Right hindlimb (tissue), 1 donor: ENCODE measurements at regions not wholly inside any gene's neighbourhood (a gene's known extent, or its start where the extent isn't known, plus 50 kb on each side); places are given as distances from the start of the nearest gene placed in this dataset.
A peak's percentile ranks its signal among the peaks of the same experiment; 100 is the strongest.
"Not testable (repeated sequence)": the region's sequence is repeated elsewhere in the genome, so short reads cannot be mapped to it uniquely, and the experiment has no call there.

Experiments
- DNase-seq: peaks from one replicate; pipeline ENCODE4 v3.0.0-alpha.2; 2018

DNA sequence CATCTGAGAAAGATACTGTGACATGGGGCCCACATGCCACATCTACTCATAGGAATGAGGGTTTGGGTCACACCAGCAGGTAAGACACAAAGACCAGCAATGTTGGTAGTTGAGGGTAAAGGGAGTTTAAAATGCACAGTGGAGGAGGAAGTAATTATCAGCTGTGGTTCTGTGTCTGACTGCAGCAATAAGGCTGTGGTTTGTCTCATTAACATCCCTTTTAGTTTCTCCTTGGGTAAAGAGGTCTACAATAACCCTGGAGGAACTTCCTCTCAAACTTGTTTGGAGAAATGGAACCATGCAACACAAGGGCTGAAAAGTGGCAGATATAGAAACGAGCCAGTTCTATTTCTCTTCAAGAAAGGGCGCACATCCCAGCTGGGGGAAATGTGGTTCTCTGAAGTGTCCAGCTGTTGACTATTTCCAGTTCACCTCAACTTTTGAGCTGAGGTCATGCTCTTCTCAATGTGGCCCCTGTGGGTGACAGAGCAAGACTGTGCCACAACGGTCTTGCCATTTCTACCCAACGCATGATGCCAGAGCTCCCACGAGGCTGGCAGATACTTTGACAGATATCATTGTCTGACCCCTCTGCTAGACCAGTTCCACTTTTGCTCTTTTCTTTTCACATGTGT lies 234.3 kb downstream of the SQOR start:
- DNase-seq = no peak

DNA sequence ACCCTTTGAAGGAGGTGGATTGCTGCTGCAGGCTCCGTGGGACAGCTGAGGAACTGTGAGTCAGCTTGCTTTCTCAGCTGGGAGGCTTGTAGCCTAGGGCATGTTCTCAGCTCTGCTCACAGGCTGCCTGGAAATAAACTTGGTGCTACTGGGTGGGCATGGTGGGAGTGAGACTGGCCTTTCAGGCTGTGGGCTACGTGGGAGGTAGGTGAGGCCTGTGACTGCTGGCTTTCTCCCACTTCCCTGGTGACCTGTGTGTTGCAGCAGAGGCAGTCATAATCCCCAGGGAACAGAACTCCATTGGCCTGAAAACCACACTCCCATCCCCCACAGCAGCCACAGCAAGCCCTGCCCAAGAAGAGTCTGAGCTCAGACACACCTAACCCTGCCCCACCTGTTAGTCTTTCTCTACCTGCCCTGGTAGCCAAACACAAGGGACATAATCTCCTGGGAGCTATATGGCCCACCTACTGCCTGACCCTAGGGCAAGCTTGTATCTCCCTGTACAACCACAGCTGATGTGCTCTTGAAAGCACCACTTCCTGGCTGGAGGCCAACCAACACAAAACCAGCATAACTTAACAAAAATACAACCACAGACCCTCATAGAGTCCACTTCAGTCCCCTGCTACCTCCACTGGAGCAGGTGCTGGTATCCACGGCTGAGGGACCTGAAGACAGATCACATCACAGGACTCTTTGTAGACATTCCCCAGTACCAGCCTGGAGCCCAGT lies 236.5 kb downstream of the SQOR start:
- DNase-seq = no peak

DNA sequence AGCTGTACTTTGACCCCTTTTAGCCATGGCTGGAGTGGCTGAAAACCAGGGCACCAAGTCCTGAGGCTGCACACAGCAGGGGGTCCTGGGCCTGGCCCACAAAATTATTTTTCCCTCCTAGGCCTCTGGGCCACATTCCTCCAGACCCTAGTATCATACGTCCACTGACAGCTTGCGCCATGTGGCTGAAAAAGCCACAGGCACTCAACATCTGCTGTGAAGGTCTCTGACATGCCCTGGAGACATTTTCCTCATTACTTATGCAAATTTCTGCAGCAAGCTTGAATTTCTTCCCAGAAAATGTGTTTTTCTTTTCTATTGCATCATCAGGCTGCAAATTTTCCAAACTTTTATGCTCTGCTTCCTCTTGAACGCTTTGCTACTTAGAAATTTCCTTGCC lies 239.0 kb downstream of the SQOR start:
- no peak for DNase-seq

DNA sequence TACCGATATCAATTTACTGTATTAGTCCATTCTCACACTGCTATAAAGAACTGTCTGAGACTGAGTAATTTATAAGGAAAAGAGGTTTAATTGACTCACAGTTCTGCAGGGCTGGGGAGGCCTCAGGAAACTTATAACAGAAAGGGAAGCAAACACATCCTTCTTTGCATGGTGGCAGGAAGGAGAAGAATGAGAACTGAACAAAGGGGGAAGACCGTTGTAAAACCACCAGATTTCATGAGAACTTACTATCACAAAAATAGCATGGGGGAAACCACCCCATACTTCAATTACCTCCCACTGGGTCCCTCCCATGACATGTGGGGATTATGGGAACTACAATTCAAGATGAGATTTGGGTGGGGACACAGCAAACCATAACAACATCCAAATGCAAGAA lies 239.7 kb downstream of the SQOR start:
- DNase-seq = not testable (repeated sequence)

DNA sequence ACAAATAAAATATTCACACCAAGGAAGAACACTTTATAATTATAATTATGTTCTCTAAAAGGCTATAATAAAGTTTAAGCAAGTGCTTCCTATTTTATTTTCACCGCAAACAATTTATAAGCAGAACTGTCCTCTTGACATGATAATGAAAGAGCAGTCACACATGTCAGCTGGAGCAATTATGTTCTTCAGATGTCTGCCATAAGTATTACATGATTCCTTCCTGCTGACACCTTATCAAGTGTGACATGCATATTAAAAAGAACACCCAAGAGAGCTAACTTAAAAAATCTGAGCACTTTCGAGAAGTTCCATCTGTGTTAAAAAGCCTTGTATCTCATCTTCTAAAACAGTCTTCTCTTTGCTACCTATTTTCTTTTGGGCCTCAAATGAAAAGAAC lies 249.5 kb downstream of the SQOR start:
- no peak for DNase-seq

DNA sequence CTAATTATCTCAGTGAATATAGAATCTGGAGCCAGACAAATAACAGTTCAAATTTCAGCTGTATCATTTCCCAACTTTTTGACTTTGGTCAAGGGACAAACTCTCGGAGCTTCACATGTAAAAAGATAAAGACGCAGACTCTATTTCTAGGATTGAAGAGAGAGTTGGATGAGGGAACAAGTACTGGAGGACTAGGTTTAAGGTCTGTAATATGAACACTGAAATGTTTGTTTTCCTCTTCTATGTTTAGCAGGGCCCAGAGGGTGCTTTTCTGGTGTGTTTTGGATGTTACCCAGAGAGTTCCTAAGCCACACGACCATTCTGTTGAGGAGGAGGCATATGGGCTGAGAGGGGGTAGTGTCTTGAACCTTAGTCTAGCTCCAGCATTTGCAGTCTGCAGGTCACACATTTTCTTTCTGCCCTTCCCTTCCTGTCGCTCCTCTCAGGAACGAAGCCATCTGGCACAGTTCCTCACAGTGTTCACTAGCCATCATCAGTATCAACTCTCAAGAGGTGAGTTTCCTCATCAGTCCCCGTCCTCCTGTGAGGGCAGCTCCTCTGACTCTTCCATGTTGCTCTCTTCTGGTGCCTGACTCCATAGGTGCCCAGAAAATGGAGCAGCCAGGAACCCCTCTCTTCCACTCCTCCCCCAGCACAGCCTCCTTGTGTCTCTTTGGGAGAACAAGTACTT lies 250.1 kb downstream of the SQOR start:
- no peak for DNase-seq

DNA sequence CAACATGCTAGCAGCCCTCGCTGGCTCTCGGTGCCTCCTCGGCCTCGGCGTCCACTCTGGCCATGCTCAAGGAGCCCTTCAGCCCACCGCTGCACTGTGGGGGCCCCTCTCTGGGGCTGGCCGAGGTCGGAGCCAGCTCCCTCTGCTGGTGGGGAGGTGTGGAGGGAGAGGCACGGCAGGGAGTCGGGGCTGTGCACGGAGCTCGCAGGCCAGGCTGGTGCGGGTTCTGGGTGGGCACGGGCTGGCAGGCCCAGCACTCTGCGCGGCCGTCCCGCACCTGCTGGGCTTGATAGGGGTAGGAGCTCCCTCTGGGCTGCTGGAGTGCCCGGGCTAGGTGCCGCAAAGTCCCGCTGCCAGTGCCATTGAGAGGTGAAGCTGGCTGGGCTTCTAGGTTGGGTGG lies 251.0 kb downstream of the SQOR start:
- no peak for DNase-seq

DNA sequence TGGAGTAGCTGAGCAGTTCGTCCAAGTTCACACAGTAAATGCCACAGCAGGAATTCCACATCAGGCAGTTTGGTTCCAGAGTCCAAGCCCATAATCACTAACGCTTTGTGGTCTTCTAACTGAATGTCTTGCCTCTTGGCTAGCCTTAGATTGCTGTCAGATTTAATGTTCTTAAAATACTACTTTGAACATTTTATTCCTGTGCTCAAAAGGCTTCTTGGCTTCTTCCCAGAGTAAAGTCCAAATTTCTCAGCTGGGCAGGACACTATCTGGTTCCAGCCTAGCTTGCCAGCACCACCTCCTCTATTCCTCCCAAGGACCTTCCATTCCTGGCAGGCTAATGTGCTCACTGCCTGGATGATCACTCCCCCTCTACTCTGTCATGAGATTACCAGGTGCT lies 256.9 kb downstream of the SQOR start:
- DNase-seq = peak; percentile 76

DNA sequence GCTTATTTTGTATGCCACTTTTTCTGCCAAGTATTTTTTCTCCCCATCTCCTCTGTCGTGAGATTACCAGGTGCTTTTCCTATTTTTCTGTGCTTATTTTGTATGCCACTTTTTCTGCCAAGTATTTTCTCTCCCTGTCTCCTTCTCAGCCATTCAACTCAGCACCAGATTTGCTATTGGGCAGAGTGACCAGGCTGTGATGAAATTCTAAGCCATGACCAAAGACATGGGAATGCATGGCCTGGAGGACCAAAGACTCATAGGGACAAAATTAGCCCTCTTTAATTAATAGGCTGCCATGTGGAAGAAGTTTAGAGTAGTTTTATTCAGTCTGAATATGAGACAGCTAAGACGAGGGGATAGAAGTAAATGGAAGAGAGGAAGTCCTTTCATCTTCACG lies 257.4 kb downstream of the SQOR start:
- DNase-seq = peak; percentile 39

DNA sequence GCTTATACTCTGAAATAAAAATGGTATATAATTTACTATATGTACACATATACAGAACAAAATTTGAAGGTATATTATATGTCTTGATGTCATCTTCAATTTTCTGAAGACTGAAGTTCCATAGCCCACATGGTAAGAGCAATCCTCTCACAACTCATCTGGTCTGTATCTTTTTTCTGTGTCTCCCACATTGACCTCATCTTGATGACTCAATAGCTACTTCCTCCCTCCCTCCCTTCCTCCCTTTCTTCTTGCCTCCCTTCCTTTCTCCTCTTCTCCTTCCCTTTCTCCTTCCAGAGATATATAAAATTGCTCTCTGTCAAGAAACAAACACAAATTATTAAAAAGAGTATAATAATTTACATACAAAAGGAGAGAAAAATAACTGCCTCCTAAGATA lies 268.5 kb downstream of the SQOR start:
- DNase-seq = no peak

DNA sequence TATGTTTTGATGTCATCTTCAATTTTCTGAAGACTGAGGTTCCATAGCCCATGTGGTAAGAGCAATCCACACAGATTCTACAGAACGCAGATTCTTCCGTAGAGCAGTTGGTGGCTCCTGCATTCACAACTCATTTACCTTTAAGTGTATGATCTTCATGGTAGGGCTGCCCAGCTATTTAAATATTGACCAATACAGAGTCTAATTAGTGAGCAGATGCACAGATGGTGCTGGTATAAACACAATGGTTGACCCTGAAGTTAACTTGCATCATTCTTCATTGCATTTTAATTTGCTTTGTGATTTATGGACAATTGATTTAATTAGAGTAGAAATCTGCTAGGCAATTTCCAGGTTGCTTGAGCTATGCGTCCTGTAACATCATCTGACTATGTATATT lies 269.2 kb downstream of the SQOR start:
- no peak for DNase-seq

DNA sequence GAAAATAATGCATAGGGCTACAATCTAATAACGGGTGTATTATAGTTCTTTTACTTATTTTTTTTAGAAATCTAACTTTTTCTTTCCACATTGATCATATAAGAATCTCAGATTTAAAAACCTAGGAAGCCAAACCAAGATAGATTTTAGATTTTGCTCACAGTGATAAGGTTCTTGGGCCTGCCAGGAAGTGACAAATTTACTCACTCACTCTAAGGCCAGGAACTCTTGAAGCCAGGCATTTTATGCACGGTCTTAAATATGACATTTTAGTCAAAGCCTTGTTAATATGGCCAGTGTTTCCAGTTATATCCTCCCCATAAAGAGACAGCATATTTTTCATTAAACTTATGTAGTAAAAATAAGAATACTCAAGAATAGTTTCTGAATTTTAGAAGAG lies 271.4 kb downstream of the SQOR start:
- DNase-seq = no peak

DNA sequence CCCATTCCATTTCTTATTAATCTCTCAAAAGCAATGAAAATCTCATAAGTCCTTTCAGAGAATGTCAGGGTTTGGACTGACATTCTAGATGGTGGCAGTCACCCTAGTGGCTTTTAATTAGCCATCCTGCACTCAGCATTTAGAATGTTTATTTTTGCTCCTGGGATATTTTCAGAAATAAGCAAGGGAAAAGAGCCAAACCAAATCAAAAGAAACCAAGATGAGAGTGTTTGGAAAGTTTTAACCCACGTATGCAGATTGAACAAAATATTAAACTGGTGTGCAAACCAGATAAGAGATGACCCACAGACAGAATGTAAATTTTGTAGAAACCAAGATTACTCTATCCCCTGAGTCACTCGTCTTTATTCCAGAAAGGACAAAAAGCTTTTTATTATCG lies 275.8 kb downstream of the SQOR start:
- DNase-seq = no peak

DNA sequence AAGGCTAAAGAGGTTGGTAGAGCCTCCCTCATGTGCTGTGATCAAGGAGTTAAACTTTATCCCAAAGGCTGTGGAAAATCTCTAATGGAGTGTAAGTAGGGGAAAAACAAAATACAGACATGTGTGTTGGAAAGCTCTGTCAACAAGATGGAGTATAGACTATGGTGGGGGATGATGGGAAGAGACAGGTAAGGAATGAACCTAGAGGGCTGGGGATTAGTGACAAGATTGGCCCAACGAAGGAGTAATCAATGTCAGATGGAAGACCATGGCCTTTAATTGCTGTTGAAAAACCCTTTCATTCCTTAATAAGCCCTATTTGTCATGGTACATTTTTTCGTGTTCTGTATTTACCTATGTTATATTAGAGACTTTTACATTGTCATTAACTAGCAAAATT lies 278.6 kb downstream of the SQOR start:
- no peak for DNase-seq

DNA sequence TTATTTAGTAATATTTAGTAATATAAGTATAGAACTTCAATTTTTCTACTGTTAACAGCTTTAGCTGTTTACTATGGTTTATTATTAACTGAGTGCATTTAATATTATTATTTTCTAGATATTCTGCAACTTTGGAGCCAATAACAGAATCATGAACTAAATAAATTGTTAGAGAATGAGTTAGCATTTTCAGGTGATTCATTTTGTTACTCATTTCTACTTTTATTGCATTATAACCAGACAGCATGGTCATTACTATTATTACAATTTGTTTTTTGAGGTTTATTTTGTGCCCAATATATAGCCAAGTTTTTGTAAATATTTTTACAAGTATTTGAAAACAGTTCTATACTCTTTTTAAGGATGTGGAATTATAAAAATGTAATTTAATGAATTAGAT lies 279.6 kb downstream of the SQOR start:
- no peak for DNase-seq

DNA sequence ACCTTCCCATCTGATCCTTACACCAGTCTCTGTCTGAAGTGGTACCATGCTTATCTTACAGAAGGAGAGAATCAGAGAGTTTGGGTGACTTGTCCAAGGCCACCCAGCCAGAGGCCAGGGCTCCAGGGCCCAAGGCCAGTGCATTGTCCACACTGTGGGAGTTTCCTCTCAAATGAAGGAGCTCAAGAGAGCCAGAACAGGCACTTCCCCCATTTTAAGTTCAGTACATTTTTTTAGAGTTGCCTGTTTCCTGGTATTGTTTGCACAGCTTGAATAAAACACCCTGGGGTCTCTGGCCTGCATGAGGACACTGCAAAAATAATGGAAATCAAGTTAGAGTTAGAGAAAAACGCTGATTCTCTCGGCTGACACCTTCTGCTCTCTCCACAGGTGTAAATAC lies 284.0 kb downstream of the SQOR start:
- DNase-seq = no peak

DNA sequence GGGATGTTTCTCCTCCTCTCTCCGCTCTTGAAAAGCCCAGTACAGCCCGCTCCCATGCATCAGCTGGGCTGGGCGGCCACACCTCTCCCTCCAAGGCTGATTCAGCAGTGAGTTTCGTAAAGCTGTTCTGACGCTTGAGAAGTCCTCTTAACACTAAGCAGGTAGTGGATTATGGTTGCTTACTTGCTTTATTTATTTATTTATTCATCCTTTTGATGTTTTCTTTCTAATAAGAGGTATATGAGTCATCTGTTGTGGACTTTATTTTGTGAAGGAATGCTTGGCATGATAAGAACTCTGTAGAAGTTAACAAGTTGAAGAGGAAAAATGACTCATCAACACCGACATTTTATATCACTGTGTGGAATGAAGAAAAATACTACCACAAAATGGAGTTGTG lies 285.0 kb downstream of the SQOR start:
- no peak for DNase-seq

DNA sequence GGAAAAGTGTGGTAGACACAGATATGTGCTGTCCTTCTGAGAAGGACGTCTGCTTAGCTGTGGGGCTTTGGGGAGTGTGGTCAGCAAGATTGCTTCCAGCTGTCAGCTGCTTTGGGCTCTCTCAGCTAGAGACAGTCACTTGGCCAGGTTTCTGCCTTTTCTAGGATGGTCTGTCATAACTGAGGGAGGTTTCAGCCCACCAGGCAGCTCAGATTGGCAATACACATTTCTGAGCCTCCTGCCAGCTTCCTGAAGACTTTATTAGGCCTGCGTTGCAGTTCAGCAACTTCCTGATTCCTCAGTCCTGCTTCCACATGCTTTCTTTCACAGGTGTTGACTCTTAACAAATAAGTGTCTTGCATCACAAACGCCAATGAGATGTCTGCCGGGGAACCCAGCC lies 286.5 kb downstream of the SQOR start:
- peak; percentile 31 for DNase-seq

DNA sequence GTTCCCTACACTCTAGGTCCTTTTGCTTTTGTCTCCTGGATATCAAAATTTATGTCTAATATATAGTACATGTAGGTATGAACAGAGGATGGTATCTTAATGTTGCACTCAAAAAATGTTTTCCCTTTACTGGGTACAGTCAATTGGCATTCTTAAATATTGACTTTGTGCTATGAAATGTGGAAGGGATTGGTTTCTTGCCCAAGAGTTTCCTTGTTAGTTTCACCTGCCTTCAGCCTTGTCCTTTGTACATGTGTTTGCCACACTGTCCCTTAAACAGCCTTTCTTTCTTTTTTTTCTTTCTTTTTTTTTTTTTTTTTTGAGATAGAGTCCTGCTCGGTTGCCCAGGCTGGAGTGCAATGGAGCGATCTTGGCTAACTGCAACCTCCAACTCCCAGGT lies 287.1 kb downstream of the SQOR start:
- no peak for DNase-seq

DNA sequence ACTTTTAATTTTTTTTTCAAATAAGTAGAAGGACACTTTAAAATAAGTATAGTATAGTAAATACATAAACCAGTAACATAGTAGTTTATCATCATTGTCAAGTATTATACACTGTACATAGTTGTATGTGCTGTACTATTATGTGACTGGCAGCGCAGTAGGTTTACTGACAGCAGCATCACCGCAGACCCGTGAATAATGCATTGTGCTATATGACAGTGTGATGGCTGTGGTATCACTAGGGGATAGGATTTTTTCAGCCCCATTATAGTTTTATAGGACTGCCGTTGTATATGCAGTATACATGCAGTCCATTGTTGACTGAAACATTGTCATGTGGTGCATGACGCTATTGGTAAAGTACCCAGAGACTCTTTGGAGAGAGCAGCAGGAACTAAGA lies 306.5 kb downstream of the SQOR start:
- DNase-seq = no peak

DNA sequence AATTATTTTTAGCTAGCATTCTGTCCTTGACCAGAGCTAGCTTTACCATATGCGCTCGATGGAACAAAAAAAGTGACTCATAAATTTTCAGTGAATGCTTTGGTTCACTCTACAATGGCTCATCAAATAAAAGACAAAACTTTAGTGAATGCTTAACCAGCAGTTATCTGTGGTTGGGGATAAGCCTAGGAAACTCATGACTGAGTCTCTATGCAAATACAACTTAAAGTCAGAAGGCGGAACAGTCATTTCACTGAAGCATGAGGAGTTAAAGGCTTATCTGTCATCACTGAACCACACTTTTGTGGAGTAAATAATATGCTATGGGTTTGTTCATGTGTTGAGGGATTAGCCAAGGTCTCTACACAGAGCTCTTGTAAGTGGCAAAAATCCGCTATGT lies 308.4 kb downstream of the SQOR start:
- DNase-seq = no peak

DNA sequence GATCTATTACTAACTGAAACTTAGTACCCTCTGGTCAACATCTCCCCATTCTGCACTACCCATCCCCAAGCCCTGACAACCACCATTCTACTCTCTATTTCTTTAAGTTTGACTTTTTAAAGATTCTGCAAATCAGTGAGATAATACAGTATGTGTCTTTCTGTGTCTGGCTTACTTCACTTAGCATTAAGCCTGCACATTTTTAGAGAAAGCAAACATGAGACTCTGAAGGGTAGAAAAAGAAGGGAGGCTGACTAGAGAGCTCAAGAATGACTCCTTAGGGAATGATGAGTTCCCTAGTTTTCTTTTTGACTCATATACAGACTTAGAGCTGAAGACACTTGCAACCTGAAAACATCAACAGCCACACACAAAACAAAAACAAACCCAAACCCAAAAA lies 311.3 kb downstream of the SQOR start:
- DNase-seq = no peak

DNA sequence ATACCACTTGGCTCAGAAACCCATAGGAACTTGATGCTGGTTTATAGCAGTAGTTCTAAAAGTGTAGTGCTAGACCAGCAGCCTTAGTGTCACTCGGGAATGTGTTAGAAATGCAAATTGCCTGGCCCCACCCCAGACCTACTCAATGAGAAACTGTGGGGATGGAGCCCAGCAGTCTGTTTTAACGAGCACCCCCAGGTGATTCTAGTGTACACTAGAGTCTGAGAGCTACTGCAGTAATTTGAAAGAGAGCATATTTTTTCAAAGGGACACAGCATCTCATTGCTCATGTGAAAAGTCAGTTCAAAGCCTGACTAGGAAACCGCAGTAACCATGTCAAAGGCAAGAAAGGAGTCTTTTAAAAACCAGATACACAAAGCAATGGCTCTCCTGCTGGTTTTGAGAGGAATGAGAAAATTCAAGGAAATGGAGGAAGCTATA lies 313.4 kb downstream of the SQOR start:
- DNase-seq = no peak

DNA sequence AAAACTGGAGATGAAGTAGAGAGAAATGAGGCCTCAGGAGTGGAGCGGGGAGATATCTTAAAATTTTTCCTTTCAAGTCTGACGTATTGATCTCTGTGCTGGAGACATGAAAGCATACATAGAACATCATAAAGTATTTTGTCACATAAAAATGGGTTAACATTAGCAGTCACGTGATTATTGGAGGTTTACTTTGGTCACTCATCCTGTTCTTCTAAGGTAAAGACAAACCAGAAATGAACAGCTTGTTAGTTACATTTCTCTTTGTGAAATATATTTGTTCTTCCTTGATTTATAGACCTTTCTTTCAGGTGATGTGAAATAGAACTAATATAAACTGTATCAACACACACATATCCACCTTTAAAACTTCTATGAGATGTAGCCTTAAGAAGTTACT lies 324.1 kb downstream of the SQOR start:
- DNase-seq = no peak
